ENCODE measurements at regions not wholly inside any gene's neighbourhood (a gene's known extent, or its start where the extent isn't known, plus 50 kb on each side); places are given as distances from the start of the nearest gene placed in this dataset.

DNA sequence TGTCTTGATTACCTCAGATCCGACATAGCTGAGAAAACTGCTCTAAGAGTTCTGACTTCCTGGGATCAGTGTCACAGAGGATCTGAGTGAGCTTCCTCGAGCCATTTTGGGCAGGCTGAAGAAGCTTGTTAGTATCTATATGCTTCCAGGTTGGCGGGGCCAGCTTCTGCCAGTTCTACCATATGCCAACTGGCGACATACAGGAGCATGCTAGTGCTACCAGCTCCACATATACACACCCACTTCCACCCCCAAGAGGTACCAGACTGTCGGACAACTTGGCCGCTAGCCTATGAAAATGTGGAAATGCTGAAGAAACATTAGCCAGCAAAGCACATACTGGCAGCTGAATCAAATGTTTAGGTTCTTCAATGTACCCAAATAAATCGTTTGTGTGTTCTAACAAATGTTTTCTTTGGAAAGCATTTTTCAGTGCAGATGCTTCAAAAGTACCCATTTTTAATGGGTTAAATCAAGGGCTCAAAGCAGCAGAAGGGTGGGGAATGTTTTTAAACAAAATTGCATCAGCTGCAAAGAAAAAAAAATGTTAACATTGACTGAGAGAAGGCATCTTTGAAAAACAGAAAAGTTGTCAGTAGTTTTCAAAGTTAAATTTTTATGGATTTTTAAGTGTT, 163.7 kb downstream of the KLF12 start:
- no peaks in the 10 kb centered on the region for H3K27me3 Mint-ChIP-seq (ENCODE audit: low read depth)
- TF ChIP-seq CTCF (IDR thresholded peaks at IDR 0.05; ENCODE audit: unreplicated experiment) = no peak
- H3K9me3 Mint-ChIP-seq = peaks cover 23% of the 10 kb centered on the region
- no peak for DNase-seq (ENCODE audit: low spot score in 2 of 2, unreplicated experiment in 2 of 2)
- no peaks in the 10 kb centered on the region for H3K4me1 Mint-ChIP-seq
- peaks cover 14% of the 10 kb centered on the region for H3K36me3 Mint-ChIP-seq
- H3K4me3 Mint-ChIP-seq = no peak overlapping the region
- no peak overlapping the region for H3K27ac Mint-ChIP-seq

DNA sequence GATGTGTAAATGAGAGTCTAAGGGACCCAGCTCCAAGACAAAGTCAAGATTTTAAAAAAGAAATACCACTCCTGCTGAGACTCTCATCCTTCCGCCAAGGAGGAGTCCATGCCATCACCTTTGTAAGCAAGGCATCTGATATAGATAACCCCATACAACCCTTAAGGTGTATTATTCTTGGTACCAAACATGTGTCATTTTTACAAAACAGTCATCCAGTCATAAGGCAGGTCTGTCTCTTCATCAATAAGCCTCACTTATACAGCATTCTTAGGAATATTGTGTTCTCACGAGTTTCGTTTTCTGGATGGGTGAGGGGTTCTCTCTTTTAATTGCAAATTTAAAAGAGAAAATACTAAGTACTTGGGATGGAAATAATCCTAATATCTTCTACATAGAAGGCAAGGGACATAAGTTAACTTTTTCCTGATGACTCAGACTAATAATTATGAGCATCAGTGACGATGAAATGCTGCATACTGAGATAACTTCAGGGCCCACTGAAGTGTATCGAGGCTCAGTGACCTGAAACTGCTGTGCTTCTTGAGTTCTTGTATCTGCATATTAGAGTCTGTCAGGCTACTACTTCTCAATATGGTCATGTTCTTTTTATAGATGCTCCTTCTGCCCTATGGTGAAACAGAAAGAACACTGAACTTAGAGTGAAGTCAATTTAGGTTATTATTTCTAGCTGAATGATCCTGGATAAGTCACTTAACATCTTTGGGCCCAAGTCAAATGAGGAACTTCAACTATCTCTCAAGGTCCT, 166.6 kb downstream of the KLF12 start:
- DNase-seq (ENCODE audit: low spot score in 2 of 2, unreplicated experiment in 2 of 2) = no peak
- Mint-ChIP-seq H3K9me3 (peaks cover 3% of the 10 kb centered on the region), H3K27me3 (ENCODE audit: low read depth) (no peaks in the 10 kb centered on the region), H3K27ac (no peak overlapping the region), H3K4me3 (no peak overlapping the region), H3K4me1 (no peaks in the 10 kb centered on the region), H3K36me3 (peaks cover 2% of the 10 kb centered on the region)
- no peak for TF ChIP-seq CTCF (IDR thresholded peaks at IDR 0.05; ENCODE audit: unreplicated experiment)

DNA sequence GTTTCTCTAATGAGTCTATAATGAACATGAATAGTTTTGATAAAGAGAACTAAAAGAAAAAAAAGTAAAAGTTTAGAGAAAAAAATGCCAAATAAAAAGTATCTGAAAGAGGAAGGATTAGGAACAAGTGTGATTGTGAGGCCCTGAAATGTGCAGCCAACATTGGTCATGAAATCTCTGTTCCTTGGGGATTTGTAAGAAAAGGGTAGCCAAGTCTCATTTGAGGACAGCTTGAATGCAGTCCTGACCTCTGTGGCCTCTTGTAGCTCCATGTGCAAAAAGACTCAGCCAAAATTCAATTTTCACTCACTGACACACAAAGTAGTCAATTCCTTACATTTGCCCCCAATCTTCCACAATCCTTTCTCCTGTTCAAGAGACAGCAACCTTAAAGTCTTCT, 167.9 kb downstream of the KLF12 start:
- Mint-ChIP-seq H3K36me3 (peaks cover 5% of the 10 kb centered on the region), H3K4me3 (no peak overlapping the region), H3K27ac (no peak overlapping the region), H3K9me3 (peaks cover 10% of the 10 kb centered on the region), H3K27me3 (ENCODE audit: low read depth) (no peaks in the 10 kb centered on the region), H3K4me1 (no peaks in the 10 kb centered on the region)
- DNase-seq (ENCODE audit: low spot score in 2 of 2, unreplicated experiment in 2 of 2) = no peak
- no peak for TF ChIP-seq CTCF (IDR thresholded peaks at IDR 0.05; ENCODE audit: unreplicated experiment)

DNA sequence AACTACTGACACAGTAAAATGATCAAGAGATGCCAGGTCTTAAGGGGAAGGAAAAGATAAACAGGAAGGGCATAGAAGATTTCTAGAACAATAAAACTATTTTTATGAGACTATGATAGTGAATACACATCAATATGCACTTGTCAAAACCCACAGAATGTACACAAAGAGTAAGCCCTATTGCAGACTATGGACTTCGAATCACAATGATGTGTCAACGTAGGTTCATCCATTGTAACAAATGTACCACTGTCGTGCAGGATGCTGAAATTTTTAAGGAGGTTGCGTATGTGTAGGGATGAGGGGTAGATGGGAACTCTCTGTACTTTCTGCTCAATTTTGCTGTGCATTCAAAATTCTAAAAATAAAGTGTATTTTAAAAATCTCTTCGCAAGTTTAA, 171.9 kb downstream of the KLF12 start:
- H3K9me3 Mint-ChIP-seq = peaks cover 10% of the 10 kb centered on the region
- no peak for TF ChIP-seq CTCF (IDR thresholded peaks at IDR 0.05; ENCODE audit: unreplicated experiment)
- DNase-seq (ENCODE audit: low spot score in 2 of 2, unreplicated experiment in 2 of 2) = no peak
- no peaks in the 10 kb centered on the region for H3K27me3 Mint-ChIP-seq (ENCODE audit: low read depth)
- H3K27ac Mint-ChIP-seq = no peak overlapping the region
- peaks cover 2% of the 10 kb centered on the region for H3K4me1 Mint-ChIP-seq
- peaks cover 5% of the 10 kb centered on the region for H3K36me3 Mint-ChIP-seq
- no peak overlapping the region for H3K4me3 Mint-ChIP-seq

GRCh38 chr13:73961181-73961580, 173.0 kb downstream of the KLF12 start:
- Mint-ChIP-seq H3K9me3 (peaks cover 10% of the 10 kb centered on the region), H3K36me3 (peaks cover 5% of the 10 kb centered on the region), H3K4me1 (peaks cover 2% of the 10 kb centered on the region), H3K27me3 (ENCODE audit: low read depth) (no peaks in the 10 kb centered on the region), H3K4me3 (no peak overlapping the region), H3K27ac (no peak overlapping the region)
- no peak for TF ChIP-seq CTCF (IDR thresholded peaks at IDR 0.05; ENCODE audit: unreplicated experiment)
- no peak for DNase-seq (ENCODE audit: low spot score in 2 of 2, unreplicated experiment in 2 of 2)

All from mesothelial cell of epicardium (in vitro differentiated cells).